ENCODE measurements at regions not wholly inside any gene's neighbourhood (a gene's known extent, or its start where the extent isn't known, plus 50 kb on each side); places are given as distances from the start of the nearest gene placed in this dataset.
A peak's percentile ranks its signal among the peaks of the same experiment; 100 is the strongest.

DNA sequence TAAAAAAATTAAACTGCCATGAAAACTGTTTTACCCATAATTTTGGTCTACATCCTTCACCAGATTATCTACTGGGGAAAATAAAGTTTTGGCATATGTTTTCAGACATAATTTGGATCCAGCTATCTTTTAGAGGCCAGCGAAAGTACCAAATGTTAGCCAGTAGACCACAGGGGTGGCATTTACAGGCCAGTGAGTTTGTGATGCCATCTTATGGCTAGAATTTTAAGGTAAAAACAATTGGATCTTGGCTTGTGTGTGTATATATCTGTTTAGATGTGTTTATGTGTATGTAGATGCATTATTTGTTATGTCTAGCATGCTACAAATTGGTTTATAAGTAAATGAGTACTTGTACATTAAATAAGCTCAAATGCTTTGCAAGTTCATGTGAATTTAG, 322.6 kb downstream of the ASXL3 start:
- no peak for DNase-seq
- in situ Hi-C loops (cut with HindIII; ENCODE audit: low pct_ligation_motif_present, low pct_unique_long_range_greater_than_20kb, low sequenced_read_pairs), result no loop called here

DNA sequence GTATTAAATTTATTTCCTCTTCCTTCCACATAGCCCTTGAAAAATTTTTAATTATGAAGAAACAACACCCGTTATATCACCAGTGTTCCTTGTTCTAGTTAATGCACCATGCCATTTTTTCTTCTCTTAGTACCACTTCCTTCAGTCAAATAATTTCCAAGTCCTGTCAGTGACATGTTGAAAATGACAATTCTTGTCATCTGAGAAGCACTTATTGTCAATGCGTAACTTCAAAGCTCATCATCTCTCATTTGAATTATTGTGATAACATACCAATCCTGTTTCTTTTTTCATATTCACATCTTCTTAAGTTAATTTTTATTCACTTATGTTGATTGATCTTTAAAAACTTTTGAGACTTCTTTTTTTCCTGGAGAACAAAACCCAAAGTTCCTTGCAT, 320.4 kb downstream of the ASXL3 start:
- in situ Hi-C loops (cut with HindIII; ENCODE audit: low pct_ligation_motif_present, low pct_unique_long_range_greater_than_20kb, low sequenced_read_pairs), result no loop called here
- DNase-seq, result no peak

DNA sequence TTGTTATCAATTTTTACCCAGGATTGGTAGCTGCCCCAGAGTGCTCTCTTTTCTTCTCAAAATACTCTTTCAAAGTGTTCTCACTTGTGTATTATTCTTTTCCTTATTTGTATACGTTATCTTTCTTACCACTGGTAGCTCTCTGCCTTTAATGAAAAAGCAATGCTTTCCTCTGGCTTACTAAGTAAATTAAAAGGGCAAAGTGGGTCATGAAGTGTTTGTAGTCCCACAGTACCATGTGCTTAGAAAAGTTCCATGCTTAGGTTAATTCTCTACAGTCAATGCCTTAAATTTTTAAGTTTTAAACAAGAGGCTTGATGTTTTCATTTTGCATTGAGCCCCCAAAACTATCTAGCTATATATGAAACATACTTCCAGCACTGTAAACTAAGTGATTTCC, 300.2 kb downstream of the ASXL3 start:
- in situ Hi-C loops (cut with HindIII; ENCODE audit: low pct_ligation_motif_present, low pct_unique_long_range_greater_than_20kb, low sequenced_read_pairs), result no loop called here

DNA sequence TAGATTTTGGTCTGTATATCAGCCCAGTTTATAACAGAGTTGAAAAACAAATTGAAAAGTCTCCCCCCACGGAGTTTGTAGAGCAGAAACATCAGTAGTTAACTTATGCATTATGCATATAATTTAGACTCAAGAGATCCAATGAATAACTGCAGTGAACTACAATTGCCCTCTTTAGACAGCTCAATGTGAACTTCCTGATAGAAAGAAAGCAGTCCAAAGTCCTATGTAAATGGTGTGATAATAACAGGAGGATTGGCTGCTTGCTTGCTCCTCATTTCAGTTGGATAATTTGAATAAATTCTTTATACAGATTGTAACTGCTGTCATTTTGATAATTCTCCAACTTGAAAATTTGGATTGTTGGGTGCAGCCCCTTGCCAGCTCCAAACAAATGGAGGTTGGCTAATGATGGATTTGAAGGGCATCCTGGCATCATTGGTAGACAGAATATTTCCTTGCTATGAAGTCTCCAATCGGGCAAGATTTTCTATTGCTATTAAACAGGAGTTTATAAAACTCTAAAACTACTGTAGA, 297.1 kb downstream of the ASXL3 start:
- in situ Hi-C loops (cut with HindIII; ENCODE audit: low pct_ligation_motif_present, low pct_unique_long_range_greater_than_20kb, low sequenced_read_pairs), result no loop called here
- DNase-seq, result no peak

More for the DNA sequence above, 300.2 kb downstream of the ASXL3 start:
- DNase-seq, result no peak

DNA sequence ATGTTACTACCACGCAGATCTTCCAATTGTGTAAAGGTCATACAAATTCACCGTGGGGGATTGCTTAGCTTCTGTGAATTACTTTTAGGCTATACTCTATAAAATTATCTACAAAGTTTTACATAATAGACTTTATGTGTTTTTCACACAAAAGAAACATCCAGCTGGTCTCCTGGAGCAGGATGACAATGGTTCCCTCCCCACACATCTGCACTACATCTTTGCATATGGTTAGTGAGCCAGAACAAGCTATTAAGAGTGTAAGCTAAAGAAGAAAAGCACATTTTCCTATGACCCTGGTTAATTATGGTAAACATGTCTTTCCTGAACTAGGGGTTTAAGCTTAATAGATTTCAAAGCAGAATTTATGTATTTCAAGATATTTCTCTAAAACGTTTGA, 295.1 kb downstream of the ASXL3 start:
- DNase-seq, result no peak
- in situ Hi-C loops (cut with HindIII; ENCODE audit: low pct_ligation_motif_present, low pct_unique_long_range_greater_than_20kb, low sequenced_read_pairs), result no loop called here

DNA sequence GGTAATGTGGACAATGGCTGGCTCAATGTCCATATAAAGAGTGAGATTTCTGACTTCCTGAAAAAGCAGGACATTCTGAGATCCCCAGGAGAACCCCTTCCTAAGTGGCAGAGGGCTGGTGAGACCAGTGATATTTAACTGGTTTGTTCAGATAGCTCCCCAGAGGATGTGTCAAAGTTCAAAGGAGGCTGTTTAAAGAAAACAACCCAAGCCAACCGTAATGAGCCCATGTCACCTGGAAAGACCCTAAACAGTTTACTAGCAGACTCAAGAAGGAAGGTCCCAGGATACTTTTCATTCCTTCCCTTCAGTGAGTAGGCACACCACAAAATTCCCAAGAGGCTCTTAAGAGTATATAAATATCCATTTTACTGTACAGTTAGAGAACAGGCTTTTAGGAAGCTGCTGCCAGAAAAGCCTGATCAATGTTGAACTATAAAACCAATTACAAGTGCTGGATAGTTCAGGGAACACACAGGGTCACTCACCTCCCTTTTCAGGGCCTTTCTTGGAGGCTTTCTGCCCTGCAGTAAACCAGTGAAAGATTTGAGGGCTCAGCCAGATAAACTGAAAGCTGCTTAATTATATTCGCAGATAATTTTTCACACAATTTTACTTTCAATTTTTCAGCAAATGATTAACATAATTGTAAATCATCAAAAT, 293.5 kb downstream of the ASXL3 start:
- DNase-seq, result no peak
- in situ Hi-C loops (cut with HindIII; ENCODE audit: low pct_ligation_motif_present, low pct_unique_long_range_greater_than_20kb, low sequenced_read_pairs), result no loop called here

DNA sequence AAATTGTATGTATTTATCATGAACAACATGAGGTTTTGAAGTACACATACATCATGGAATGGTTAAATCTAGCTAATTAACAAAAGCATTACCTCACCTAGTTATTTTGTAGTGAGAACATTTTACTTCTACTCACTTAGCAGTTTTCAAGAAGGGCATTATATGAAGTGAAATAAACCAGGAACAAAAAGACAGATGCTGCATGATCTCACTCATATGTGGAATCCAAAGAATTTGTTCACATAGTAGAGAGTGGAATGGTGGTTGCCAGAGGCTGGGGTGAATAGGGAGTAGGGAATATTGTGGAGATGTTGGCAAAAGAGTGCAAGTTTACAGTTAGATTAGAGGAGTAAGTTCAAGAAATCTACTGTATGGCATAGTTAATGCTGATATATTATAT, 292.0 kb downstream of the ASXL3 start:
- in situ Hi-C loops (cut with HindIII; ENCODE audit: low pct_ligation_motif_present, low pct_unique_long_range_greater_than_20kb, low sequenced_read_pairs), result no loop called here
- DNase-seq, result no peak

DNA sequence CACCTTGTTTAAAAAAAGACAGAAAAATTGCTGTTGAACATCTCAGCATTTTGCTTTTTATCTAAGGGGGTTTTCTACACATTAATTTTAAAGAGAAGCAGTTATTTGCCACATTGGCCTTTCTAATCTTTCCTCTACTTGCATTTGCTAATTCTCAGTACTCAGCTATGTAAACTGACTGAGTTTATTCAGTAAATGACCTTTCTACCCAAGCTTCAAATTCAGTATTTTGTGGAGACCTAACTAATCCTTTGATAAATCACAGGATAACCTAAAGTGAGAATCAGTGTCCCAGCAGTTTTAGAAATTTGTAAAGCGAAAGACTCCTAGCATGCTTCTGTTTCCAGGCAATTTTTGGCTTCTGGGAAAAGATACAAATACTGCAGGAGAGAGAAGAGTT, 288.4 kb downstream of the ASXL3 start:
- DNase-seq, result no peak
- in situ Hi-C loops (cut with HindIII; ENCODE audit: low pct_ligation_motif_present, low pct_unique_long_range_greater_than_20kb, low sequenced_read_pairs), result no loop called here

DNA sequence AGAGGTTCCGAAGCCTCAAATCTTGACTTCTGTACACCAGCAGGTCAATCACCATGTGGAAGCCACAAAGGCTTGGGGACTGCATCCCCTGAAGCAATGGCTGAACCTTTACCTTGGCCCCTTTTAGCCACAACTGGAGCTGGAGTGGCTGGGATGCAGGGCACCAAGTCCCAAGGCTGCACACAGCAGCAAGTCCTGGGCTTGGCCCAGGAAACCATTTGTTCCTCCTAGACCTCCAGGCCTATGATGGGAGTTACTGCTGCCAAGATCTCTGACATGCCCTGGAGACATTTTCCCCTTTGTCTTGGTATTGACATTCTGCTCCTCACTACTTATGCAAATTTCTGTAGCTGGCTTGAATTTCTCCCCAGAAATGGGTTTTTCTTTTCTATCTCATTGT, 285.9 kb downstream of the ASXL3 start:
- DNase-seq, result no peak
- in situ Hi-C loops (cut with HindIII; ENCODE audit: low pct_ligation_motif_present, low pct_unique_long_range_greater_than_20kb, low sequenced_read_pairs), result no loop called here

DNA sequence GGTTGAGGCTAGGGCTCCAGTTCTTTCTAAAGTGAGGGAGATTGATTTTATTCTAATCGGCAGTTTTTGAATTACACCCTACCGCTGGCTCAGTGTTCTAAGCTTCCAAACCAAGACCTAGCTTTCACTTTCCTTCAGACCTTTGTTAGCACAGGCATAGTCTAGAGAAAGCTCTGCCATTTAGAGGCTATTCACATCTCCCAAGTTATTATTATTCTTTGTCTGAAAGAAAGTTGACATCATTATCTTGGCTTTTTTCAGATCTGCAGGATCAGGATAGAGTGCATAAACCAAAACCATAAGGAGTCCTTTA, 276.8 kb downstream of the ASXL3 start:
- DNase-seq, result no peak

DNA sequence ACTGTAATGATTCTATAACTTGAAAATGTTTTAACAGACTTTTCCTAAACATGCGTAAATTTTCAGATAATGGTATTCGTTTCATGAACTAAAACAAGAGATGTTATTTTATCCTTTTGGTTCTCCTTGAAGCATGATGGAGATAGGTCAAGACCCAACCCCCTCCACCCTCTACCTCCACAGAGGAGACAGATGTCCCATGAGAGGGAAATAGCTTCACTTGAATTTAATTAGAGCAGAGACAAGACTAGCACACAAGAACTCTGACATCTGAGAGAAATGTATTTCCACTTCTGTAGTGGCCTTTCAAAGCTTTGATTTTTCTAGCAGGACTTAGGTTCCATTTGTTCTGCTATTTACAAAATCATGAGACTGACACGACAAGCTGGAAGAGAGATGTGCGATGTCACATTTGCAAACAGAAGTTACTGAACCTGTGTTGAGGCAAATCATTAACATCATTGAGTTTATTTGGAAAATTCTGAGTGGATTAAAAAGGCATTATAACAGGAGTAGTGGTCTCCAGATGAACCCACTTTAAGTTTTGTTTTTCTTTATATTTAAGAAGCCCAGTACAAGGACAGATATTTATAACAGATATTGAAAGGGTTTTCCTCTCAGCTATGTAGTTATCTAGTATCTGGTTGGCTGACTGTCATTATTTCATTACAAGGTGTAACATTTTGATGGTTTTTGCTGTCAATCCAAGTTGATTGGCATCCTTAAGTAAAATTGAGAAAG, 276.2 kb downstream of the ASXL3 start:
- in situ Hi-C loops (cut with HindIII; ENCODE audit: low pct_ligation_motif_present, low pct_unique_long_range_greater_than_20kb, low sequenced_read_pairs), result no loop called here
- no peak for DNase-seq

More for the DNA sequence above, 276.8 kb downstream of the ASXL3 start:
- in situ Hi-C loops (cut with HindIII; ENCODE audit: low pct_ligation_motif_present, low pct_unique_long_range_greater_than_20kb, low sequenced_read_pairs), result no loop called here

DNA sequence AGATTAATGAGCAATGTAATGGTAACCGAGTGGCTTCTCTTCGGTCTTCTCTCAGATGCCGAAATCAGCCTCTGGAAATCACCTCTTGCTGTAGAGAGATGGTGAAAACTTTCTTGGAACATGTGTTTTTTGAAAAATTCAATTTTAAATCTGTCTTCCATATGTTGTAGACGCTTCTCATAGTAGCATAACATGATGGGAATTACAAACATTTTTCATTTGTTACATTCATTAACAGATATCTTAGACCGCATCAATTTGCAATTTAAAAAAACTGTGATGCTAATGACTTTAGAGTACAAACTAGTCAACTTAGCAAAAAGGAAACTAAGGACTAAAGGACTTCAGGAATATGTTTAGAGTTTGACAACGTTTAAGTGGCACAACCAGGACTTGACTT, 275.2 kb downstream of the ASXL3 start:
- in situ Hi-C loops (cut with HindIII; ENCODE audit: low pct_ligation_motif_present, low pct_unique_long_range_greater_than_20kb, low sequenced_read_pairs), result no loop called here

DNA sequence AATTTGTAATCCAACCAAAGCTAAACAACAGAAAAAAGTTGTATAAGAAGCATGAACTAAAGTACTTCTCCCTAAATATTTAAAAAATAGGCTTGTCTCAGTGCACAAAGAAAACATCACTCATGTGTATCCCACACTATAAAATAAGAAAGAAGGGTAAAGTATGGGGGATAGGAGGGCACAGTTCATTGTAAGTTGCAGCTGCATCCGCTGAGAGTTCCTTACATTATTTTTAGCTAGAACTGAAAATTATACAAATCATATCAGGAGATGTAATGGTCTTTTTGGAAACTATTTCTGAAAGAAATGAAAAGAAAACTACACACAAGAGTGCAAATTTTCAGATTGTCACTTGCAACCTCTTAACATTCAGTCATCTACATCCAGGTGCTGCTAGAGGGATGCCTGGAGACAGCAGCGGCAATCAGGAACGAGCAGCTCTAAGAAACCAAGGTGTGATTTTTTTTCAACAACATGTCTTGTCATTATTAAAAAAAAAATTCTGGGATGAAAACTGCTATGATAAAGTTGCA, 273.6 kb downstream of the ASXL3 start:
- in situ Hi-C loops (cut with HindIII; ENCODE audit: low pct_ligation_motif_present, low pct_unique_long_range_greater_than_20kb, low sequenced_read_pairs), result no loop called here
- DNase-seq, result no peak

More for the DNA sequence above, 275.2 kb downstream of the ASXL3 start:
- DNase-seq, result no peak

DNA sequence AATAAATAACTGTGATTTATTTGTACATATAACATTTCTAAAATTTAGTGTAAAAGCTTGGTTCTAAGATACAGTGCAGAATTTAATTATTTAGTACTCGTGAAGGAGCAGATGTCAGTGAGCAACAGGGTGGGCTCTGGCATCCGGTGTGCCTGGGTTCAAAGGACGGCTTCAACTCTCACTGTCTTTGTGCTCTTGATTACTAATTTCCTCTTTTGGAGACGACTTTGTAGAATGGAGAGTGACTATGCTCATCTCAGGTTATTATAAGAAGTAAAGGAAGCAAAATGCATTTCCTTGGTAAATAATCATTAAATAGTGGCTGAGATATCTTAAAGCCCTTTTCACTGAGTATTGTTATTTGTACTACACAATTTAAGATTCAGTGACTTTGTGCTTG, 271.7 kb downstream of the ASXL3 start:
- no peak for DNase-seq
- in situ Hi-C loops (cut with HindIII; ENCODE audit: low pct_ligation_motif_present, low pct_unique_long_range_greater_than_20kb, low sequenced_read_pairs), result no loop called here

DNA sequence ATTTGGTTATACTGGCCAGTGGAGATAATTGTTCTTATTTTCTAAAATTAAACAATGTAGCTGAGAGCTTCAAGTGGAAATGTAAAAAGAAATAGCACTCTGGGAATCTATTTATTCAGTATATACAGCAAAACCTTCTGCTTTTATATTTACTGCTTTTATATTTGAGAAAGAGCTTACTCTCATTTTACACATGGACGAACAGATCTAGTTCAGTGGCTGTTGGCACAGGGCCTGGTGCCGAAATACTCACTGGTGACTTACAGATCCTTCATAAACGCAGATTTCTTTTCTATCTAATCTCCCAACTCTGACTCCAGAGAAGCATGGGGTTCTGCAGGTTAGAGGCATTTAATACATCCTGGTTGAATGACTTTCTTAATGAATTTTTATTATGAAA, 266.2 kb downstream of the ASXL3 start:
- DNase-seq, result no peak
- in situ Hi-C loops (cut with HindIII; ENCODE audit: low pct_ligation_motif_present, low pct_unique_long_range_greater_than_20kb, low sequenced_read_pairs), result no loop called here

DNA sequence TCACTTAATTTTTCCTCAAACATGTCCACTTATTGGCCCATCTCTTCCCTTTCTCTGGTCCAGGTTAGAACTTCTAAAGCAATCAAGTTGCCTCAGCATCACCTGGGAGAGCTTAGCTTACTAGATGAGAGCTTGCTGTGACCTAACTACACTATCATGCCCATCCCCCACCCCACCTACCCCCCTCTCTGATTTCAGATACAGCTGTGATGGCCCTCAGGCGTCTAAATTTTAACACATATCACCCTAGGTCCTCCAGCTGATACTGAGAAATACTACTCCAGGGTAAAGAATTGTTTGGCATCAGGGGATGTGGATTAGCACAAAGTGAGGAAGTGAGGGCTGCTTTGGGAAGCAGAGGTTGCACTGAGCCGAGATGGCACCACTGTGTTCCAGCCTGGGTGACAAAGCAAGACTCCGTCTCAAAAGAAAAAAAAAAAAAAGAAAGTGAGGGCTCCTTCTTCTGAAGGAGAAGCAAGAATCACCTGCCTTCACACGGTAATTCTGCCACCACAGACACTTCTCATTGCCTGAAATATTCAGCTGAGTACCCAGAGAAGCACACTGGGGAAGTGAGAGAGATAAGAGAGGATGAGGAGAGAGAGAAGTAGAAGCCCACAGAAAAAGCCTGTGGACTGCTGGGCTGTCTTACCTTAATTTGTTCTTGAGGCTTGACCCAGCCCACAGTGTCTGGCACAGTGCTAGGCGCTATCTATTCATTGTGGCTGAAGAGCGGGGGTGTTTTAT, 263.4 kb downstream of the ASXL3 start:
- DNase-seq, result no peak
- in situ Hi-C loops (cut with HindIII; ENCODE audit: low pct_ligation_motif_present, low pct_unique_long_range_greater_than_20kb, low sequenced_read_pairs), result no loop called here

DNA sequence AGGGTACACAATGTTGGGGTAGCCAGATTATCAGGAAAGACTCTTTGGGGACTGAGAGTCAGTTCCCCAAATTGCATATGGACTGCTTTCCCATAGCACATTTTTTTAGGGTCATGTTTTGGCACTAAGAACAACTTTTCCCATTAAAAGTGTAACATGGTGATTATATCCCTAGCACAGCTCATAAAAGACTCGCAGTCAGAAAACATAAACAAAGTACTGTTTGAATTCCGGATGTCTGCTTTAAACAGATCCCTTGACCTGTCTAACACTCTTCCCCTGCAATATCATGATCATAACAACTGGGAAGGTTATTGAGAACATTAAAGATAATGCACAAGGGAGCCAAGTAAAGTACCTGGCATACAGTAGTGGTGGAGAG, 262.2 kb downstream of the ASXL3 start:
- in situ Hi-C loops (cut with HindIII; ENCODE audit: low pct_ligation_motif_present, low pct_unique_long_range_greater_than_20kb, low sequenced_read_pairs), result no loop called here
- no peak for DNase-seq

DNA sequence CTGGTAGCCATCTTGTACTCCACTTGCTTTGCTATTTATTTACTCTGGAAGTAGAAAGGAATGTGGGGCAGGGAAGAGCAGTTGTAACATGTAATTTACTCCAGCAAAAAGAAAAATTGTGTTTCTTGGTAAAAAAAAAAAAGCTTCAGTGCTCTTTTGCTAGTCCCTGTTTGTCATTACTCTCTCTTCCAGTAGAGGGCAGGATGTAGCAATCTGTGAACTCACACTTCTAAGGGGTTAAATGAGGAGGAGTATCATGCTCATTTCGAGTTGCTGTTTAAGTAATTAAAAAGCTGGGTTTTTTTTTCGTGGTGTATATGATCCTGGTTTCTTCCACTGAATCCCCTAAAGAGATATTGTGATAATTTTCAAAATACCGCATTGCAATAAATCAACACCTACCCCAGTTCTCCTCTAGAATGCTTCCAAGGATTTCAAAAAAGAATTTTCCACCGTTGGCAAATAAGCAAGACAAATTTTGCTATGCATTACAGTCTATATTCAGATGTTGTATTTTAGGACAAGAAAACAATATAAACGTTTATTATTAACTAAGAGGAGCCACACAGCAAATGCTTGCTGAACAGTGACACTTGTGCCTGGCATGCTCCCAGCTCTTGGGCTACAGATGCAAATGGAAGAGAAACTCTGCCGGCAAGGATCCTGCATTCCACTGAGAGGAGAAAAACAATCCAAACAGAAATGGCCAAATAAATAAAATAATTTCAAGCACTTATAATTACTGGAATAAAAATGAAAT, 261.6 kb downstream of the ASXL3 start:
- in situ Hi-C loops (cut with HindIII; ENCODE audit: low pct_ligation_motif_present, low pct_unique_long_range_greater_than_20kb, low sequenced_read_pairs), result no loop called here
- DNase-seq, result peak; percentile 52

DNA sequence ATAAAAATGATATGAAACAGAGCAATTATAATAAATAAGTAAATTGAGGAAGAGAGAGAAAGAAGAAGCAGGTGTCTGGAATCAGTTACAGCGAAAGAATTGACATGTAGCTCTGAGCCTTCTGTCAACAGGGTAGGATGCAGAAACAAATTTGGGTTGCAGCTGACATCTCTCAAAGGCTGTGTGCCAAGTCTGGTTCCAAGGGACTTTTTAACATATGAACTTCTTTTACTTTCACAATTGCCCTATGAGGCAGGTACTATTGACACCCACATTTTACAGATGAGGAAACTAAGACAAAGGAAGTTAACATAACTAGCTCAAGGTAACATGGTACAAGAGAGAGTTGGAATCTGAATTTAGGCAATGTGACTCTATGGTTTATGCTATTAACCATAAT, 260.0 kb downstream of the ASXL3 start:
- no peak for DNase-seq
- in situ Hi-C loops (cut with HindIII; ENCODE audit: low pct_ligation_motif_present, low pct_unique_long_range_greater_than_20kb, low sequenced_read_pairs), result no loop called here

All from ACHN (cell line).